ENCODE measurements at regions not wholly inside any gene's neighbourhood (a gene's known extent, or its start where the extent isn't known, plus 50 kb on each side); places are given as distances from the start of the nearest gene placed in this dataset.

- H3K4me1 ChIP-seq (ENCODE audit: insufficient read depth): no peaks in the 10 kb centered on the region
- DNase-seq (ENCODE audit: low spot score): no peak
- TF ChIP-seq, protein P1, sequence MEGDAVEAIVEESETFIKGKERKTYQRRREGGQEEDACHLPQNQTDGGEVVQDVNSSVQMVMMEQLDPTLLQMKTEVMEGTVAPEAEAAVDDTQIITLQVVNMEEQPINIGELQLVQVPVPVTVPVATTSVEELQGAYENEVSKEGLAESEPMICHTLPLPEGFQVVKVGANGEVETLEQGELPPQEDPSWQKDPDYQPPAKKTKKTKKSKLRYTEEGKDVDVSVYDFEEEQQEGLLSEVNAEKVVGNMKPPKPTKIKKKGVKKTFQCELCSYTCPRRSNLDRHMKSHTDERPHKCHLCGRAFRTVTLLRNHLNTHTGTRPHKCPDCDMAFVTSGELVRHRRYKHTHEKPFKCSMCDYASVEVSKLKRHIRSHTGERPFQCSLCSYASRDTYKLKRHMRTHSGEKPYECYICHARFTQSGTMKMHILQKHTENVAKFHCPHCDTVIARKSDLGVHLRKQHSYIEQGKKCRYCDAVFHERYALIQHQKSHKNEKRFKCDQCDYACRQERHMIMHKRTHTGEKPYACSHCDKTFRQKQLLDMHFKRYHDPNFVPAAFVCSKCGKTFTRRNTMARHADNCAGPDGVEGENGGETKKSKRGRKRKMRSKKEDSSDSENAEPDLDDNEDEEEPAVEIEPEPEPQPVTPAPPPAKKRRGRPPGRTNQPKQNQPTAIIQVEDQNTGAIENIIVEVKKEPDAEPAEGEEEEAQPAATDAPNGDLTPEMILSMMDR (IDR thresholded peaks at IDR 0.05; ENCODE audit: poor library complexity): no peak
- TF ChIP-seq EZH2phosphoT487 (IDR thresholded peaks at IDR 0.05; ENCODE audit: low read depth, severe bottlenecking, unreplicated experiment) (no peak), EZH2 (IDR thresholded peaks at IDR 0.05; ENCODE audit: borderline replicate concordance) (no peak)
- H4K20me1 ChIP-seq (ENCODE audit: insufficient read depth, poor library complexity, severe bottlenecking): no peaks in the 10 kb centered on the region
- no peaks in the 10 kb centered on the region for H3K9me2 ChIP-seq (replicated peaks; ENCODE audit: insufficient read depth)
- no peak overlapping the region for H3K4me3 ChIP-seq
- H3K79me2 ChIP-seq: no peaks in the 10 kb centered on the region
- no peaks in the 10 kb centered on the region for H3K36me3 ChIP-seq (replicated peaks; ENCODE audit: insufficient read depth, low read depth)
- no peaks in the 10 kb centered on the region for H3K9me3 ChIP-seq (ENCODE audit: low read depth)
- H3K4me2 ChIP-seq: no peak overlapping the region
- 40% methylated on average over 3 of the region's 3 CpGs for WGBS (ENCODE audit: low lambda C conversion rate, missing lambda C conversion rate)
- H2AFZ ChIP-seq: no peak overlapping the region
- H3K27me3 ChIP-seq: no peaks in the 10 kb centered on the region
- no peak overlapping the region for H3K27ac ChIP-seq
These were observed 1399.4 kb downstream of the EFNB2 start for GRCh38 chr13:105135852-105136615.

DNA sequence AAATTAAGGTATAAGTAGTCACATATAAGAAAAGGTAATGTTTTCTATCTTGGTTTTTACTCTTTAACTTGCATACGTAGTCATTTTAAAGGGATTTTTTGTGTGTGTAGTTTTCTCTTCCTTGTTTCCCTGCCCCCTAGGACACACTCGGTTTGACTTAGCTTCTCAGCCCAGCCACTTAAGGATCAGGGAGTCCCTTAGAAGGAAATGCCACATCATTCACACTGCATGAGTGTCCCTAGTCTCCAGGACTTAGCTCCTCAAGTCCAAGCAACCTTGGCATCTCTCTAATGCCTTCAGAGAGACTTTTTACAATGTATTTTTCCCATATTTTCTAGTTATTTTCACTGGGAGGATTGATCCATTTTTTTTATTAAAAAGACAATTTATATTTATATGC is 1407.7 kb downstream of the EFNB2 start:
- Histone ChIP-seq H2AFZ (no peak overlapping the region), H3K9me3 (ENCODE audit: low read depth) (no peaks in the 10 kb centered on the region), H3K27me3 (no peaks in the 10 kb centered on the region), H3K4me3 (no peak overlapping the region), H4K20me1 (ENCODE audit: insufficient read depth, poor library complexity, severe bottlenecking) (no peaks in the 10 kb centered on the region), H3K36me3 (replicated peaks; ENCODE audit: insufficient read depth, low read depth) (no peaks in the 10 kb centered on the region), H3K79me2 (no peaks in the 10 kb centered on the region), H3K9me2 (replicated peaks; ENCODE audit: insufficient read depth) (no peaks in the 10 kb centered on the region), H3K27ac (no peak overlapping the region), H3K4me2 (no peak overlapping the region), H3K4me1 (ENCODE audit: insufficient read depth) (no peaks in the 10 kb centered on the region)
- WGBS (ENCODE audit: low lambda C conversion rate, missing lambda C conversion rate): 76% methylated on average over 2 of the region's 2 CpGs
- TF ChIP-seq, protein P1 (IDR thresholded peaks at IDR 0.05; ENCODE audit: poor library complexity): no peak
- TF ChIP-seq EZH2phosphoT487 (IDR thresholded peaks at IDR 0.05; ENCODE audit: low read depth, severe bottlenecking, unreplicated experiment): no peak
- TF ChIP-seq EZH2 (IDR thresholded peaks at IDR 0.05; ENCODE audit: borderline replicate concordance): no peak
- DNase-seq (ENCODE audit: low spot score): no peak

GRCh38 chr13:105121221-105121620 is 1414.2 kb downstream of the EFNB2 start:
- Histone ChIP-seq H4K20me1 (ENCODE audit: insufficient read depth, poor library complexity, severe bottlenecking) (no peaks in the 10 kb centered on the region), H3K4me3 (no peak overlapping the region), H3K27me3 (no peaks in the 10 kb centered on the region), H3K27ac (no peak overlapping the region), H3K9me2 (replicated peaks; ENCODE audit: insufficient read depth) (no peaks in the 10 kb centered on the region), H3K79me2 (no peaks in the 10 kb centered on the region), H3K4me2 (no peak overlapping the region), H3K4me1 (ENCODE audit: insufficient read depth) (no peaks in the 10 kb centered on the region), H3K36me3 (replicated peaks; ENCODE audit: insufficient read depth, low read depth) (no peaks in the 10 kb centered on the region), H2AFZ (no peak overlapping the region), H3K9me3 (ENCODE audit: low read depth) (no peaks in the 10 kb centered on the region)
- DNase-seq (ENCODE audit: low spot score): no peak
- 88% methylated on average over 4 of the region's 4 CpGs for WGBS (ENCODE audit: low lambda C conversion rate, missing lambda C conversion rate)
- TF ChIP-seq EZH2 (IDR thresholded peaks at IDR 0.05; ENCODE audit: borderline replicate concordance): no peak
- TF ChIP-seq EZH2phosphoT487 (IDR thresholded peaks at IDR 0.05; ENCODE audit: low read depth, severe bottlenecking, unreplicated experiment): no peak

DNA sequence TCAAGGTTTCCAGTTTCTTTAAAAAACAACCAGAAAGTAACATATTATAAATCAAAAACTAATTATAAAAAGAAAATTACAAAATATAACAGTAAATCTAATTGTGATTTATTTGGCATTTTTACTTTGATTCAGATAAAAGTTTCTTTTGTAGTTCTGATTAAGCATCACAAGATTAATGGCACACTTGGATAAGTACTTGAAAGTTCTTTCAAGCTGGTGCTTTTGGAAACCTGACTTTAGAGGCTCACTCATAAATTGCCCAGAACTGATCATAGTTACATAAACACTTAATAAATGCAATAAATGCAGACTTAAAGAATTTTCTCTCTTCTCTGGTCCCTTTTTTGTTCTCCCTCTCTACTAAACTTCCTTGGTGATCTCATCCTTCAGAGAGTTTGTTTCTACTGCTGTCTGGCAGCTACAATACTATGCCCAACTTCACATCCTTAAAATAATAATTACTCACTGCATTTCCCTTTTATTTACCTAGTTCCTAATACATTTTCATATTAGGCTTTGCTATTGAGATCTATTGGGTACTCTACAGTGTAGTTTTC is 1417.0 kb downstream of the EFNB2 start:
- H3K9me3 ChIP-seq (ENCODE audit: low read depth): no peaks in the 10 kb centered on the region
- no peaks in the 10 kb centered on the region for H3K36me3 ChIP-seq (replicated peaks; ENCODE audit: insufficient read depth, low read depth)
- H3K4me1 ChIP-seq (ENCODE audit: insufficient read depth): no peaks in the 10 kb centered on the region
- TF ChIP-seq EZH2phosphoT487 (IDR thresholded peaks at IDR 0.05; ENCODE audit: low read depth, severe bottlenecking, unreplicated experiment) (no peak), EZH2 (IDR thresholded peaks at IDR 0.05; ENCODE audit: borderline replicate concordance) (no peak)
- TF ChIP-seq, protein P1 (IDR thresholded peaks at IDR 0.05; ENCODE audit: poor library complexity): no peak
- no peak overlapping the region for H3K4me3 ChIP-seq
- H3K27me3 ChIP-seq: no peaks in the 10 kb centered on the region
- no peak overlapping the region for H3K4me2 ChIP-seq
- no peaks in the 10 kb centered on the region for H3K79me2 ChIP-seq
- no peak overlapping the region for H2AFZ ChIP-seq
- no peak overlapping the region for H3K27ac ChIP-seq
- no peaks in the 10 kb centered on the region for H4K20me1 ChIP-seq (ENCODE audit: insufficient read depth, poor library complexity, severe bottlenecking)
- H3K9me2 ChIP-seq (replicated peaks; ENCODE audit: insufficient read depth): no peaks in the 10 kb centered on the region
- no peak for DNase-seq (ENCODE audit: low spot score)

Data from hepatocyte (in vitro differentiated cells).